ENCODE measurements at regions not wholly inside any gene's neighbourhood (a gene's known extent, or its start where the extent isn't known, plus 50 kb on each side); places are given as distances from the start of the nearest gene placed in this dataset.

- TF ChIP-seq CTCF (conservative IDR thresholded peaks at IDR 0.05; ENCODE audit: low read depth, low read length) (no peak), EZH2 (IDR thresholded peaks at IDR 0.05; ENCODE audit: borderline replicate concordance, low read depth, low read length, poor library complexity, severe bottlenecking) (no peak)
Measured at GRCh38 chr11:105189581-105189980, 50.0 kb upstream of the CARD18 start.

Data from A673 (cell line).